Fibroblast of villous mesenchyme (primary cell): ENCODE measurements at regions not wholly inside any gene's neighbourhood (a gene's known extent, or its start where the extent isn't known, plus 50 kb on each side); places are given as distances from the start of the nearest gene placed in this dataset.

ENCODE experiments used
- DNase-seq: peaks from one replicate; pipeline ENCODE4 v3.0.0-alpha.2; 2010; ENCODE audit warnings: low read depth
- H3K4me3 ChIP-seq: 2 replicates; pipeline ENCODE4 v1.5.1; 2011; ENCODE audit warnings: low read depth, mild to moderate bottlenecking, low read length
- TF ChIP-seq, protein P1 (sequence below): IDR thresholded peaks from 2 replicates; pipeline ENCODE4 v1.5.1; 2012; ENCODE audit warnings: low read depth, mild to moderate bottlenecking, low read length; ENCODE audit not compliant: insufficient read depth

DNA sequence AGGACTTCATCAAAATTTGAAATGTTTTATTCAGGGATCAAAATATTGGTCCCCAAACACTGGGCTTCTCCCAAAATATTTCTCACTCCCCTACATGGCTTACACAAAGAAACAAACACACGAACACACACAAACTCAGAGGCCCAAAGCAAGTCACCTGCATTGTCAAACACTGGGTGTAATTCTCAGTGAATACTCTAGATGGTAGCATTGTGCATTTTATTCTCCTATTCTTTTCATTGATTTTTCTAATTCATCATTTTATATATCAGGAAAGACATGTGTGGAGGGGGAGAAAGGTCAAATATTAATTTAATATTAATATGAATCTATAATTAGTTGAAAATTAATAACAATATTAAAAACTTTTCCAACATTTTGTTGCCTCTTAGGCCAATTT, 72.3 kb upstream of the TNMD start:
- H3K4me3 ChIP-seq: no peak overlapping the region
- TF ChIP-seq, protein P1, sequence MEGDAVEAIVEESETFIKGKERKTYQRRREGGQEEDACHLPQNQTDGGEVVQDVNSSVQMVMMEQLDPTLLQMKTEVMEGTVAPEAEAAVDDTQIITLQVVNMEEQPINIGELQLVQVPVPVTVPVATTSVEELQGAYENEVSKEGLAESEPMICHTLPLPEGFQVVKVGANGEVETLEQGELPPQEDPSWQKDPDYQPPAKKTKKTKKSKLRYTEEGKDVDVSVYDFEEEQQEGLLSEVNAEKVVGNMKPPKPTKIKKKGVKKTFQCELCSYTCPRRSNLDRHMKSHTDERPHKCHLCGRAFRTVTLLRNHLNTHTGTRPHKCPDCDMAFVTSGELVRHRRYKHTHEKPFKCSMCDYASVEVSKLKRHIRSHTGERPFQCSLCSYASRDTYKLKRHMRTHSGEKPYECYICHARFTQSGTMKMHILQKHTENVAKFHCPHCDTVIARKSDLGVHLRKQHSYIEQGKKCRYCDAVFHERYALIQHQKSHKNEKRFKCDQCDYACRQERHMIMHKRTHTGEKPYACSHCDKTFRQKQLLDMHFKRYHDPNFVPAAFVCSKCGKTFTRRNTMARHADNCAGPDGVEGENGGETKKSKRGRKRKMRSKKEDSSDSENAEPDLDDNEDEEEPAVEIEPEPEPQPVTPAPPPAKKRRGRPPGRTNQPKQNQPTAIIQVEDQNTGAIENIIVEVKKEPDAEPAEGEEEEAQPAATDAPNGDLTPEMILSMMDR: peak; percentile 57
- peak; percentile 5 for DNase-seq

DNA sequence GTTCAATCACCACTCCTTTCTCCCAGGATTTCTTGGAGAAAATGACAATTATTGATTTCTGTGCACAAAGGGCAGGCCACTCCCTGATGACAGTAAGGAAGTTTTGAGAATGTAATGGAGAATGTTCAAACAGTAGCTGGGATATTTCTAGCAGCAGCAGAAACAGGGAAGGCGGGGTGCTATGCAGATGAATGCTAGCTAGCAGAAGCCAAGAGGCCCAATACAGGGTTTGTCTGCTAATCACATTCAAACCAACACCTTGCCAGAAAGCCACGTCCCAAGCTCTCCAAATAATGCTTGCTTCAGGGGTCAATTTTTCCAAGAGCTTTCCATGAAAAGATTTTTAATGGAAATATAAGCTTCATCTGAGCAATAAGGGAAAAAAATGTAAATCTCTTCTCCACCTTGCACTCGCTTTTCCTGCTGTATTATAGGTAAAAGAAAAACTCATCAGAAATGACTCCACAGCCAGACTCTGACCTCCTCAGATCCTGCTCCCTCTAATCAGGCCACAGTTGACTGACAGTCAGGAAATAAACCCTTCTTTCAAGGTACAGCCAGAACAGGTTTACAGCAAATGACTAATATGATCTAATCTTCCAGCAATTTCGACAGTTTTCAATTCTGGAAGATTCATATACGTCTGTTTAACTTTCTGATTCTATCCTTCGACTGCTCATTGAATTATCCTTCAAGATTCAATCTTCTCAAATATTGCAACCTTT, 84.7 kb upstream of the PCDH19 start:
- TF ChIP-seq, protein P1: no peak
- no peak for DNase-seq
- no peak overlapping the region for H3K4me3 ChIP-seq

DNA sequence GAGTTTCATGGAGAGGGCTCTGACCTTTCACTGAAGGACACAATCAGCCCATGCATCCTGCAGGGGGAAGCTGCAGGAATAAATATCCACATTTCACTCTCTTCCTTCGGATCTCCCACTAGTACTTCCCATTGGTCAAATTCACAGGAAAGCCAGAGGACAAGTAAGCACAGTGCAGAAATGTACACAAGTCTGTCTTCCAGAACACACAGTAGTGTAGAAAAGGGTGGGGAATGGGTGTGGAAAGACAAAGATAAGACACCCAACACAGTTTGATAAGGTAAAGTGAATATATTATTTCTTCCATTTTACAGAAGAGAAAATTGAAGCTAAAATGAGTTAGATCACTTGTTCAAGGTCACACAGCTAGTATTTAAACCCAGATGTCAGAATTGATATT, 81.1 kb upstream of the PCDH19 start:
- no peak overlapping the region for H3K4me3 ChIP-seq
- no peak for DNase-seq
- TF ChIP-seq, protein P1: no peak

DNA sequence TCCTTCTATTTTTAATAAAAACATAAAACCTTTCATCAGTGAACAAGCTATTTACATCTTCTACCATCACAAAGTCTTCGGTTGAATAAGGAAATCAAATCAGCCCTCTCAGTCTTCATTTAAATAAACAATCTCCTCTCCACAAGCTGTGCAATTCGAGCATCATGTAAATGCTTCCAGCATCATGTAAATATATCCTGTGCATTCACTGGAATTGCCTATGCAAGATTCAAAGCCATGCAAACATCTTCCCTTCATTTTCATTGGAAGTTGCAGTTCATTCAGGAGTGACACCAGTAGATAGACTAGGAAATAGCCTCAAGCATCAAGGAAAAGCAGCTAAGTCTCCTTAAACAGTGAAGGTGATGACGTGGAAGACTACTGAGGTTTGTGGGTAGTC, 77.7 kb upstream of the PCDH19 start:
- DNase-seq: no peak
- no peak overlapping the region for H3K4me3 ChIP-seq
- TF ChIP-seq, protein P1: no peak

DNA sequence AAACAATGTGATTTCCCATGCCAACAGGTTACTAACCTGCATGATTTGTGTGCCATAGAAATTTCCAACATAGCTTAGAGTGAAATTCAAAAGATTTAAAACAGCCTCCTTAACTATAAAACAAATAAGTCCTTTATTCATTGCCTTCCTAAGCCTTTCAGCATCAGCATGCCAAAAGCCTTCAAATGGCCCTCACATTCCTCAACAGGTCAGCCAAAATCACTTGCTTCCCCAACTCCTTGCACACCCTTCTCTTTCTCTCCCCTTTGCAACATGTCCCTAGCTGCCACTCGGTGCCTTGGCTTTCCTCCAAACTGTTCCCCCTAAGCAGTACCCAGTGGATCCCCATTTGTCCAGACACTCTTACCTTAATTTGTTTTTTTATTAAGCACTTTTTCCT, 74.9 kb upstream of the PCDH19 start:
- DNase-seq: no peak
- no peak overlapping the region for H3K4me3 ChIP-seq
- TF ChIP-seq, protein P1: no peak

DNA sequence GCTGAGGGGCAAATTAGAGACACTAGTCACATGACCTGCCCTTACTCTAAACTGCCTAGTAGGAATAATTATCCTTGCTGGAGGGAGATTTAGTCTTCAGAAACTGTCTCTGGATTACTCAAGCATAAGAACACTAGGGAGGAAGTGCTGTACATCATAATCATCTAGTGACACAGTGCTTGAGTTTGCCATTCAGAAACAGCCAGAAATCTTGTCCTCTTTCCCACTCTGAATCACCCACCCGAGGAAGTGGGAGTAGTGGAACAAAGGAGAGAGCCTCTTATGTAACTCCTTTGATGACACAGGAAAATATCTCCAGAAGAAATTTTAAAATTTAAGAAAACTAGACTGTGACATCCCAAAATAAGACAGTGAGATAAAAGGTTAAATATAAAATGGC, 69.3 kb upstream of the PCDH19 start:
- TF ChIP-seq, protein P1: no peak
- no peak overlapping the region for H3K4me3 ChIP-seq
- DNase-seq: no peak
